SK-MEL-5 (cell line): ENCODE measurements at regions not wholly inside any gene's neighbourhood (a gene's known extent, or its start where the extent isn't known, plus 50 kb on each side); places are given as distances from the start of the nearest gene placed in this dataset.

Experiments used
- DNase-seq: peaks from one replicate; pipeline ENCODE4 v3.0.0-alpha.2; 2016; ENCODE audit warnings: low read depth, low spot score
- in situ Hi-C: cut with HindIII; loops from 2 replicates; pipeline ENCODE4 v1.10.0; 2016; ENCODE audit warnings: low sequenced_read_pairs, high pct_unique_total_duplicates, low pct_unique_long_range_greater_than_20kb

- no peak for DNase-seq
- in situ Hi-C loops, result no loop called here
Observed at GRCh38 chr12:74889073-74889472, 320.6 kb downstream of the KCNC2 start.

- in situ Hi-C loops, result no loop called here
- DNase-seq, result no peak
Observed at GRCh38 chr12:74889563-74890236, 319.9 kb downstream of the KCNC2 start.

- peak; percentile 54 for DNase-seq
- in situ Hi-C loops, result no loop called here
Observed at GRCh38 chr12:74890237-74890599, 319.4 kb downstream of the KCNC2 start.

DNA sequence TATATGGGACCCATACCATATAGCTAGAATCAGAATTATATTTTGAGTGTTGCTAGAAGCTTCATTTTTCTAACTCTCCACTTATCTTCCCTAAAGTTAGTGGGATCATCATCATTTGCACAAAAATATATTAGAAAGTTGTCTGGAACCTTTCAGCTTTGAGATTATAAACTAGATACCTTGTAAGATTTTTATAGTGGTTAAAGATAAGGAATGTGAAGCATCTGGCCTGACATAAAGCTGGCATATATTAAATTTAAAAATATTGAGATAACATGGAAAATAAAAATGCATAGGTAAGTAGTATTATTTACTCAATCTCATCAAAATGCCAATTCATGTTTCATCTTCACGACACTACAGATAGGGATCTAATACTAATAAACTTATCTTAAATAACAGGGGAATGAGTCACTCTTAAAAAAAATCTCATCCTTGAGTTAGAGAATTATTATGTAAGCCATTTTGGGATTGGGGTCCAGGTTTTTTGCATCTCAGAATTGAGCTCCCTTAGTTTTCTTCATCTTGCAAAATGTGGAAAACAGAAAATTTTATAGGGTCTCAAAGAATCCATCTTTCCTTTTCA is 318.5 kb downstream of the KCNC2 start:
- in situ Hi-C loops, result no loop called here
- no peak for DNase-seq

DNA sequence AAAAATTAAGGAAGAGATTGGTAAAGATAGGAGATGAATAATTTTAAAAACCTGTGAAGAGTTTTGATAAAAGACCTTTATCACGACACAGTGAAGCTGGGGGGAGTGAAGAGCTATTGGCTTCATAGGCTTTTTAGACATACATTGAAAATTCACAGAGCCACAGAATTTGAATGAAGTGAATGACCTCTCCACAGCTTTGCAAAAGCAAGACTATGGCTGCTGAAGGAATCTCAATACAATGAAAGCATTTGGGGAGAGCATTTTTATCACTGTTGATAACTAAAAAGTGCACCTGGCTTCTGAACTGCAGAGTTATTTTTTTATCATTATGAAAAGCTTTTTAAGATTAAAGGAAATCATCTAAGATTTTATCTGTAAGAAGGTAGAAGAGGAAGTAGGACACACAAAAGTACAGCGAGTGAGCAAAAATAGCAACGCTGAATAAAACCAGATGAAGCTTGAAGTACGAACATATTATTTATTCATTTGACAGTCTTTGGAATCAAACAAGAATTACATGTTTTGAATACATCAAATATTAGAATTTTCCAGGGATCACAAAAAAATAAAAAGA is 317.5 kb downstream of the KCNC2 start:
- DNase-seq, result no peak
- in situ Hi-C loops, result no loop called here

- in situ Hi-C loops, result no loop called here
- no peak for DNase-seq
Observed at GRCh38 chr12:74896186-74896585, 313.5 kb downstream of the KCNC2 start.

DNA sequence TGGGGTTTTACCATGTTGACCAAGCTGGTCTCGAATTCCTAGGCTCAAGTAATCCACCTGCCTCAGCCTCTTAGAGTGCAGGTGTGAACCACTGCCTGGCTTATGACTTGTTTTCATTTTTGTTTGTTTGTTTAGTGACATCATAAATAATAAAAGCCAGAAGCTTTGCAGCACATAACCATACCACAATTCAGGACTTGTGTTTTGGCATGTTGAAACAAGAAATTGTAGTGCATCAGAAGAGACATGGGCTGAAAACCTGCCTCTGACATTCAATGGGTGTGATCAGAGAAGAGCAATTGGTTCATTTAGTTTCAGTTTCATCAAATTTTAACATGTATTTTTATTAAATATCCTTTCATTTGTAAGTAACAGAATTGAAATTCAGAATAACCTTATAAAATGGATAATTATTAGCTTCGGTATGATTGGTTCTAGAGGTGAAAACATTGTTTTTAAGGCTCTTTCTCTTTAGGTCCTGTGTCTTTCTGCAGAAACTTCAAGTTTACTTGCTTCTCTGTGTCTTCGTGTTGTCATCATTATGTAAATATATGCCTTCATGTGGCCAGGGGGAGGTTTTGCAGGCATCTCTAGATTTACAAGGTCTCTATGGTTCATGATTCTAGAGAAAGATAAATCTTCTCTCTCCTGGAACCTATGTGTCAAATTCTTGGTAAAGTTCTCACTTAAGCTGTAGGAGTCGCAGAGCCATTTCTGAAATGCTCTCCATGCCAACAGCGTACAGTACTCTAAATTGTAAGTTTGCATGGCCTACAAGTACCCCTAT is 312.0 kb downstream of the KCNC2 start:
- in situ Hi-C loops, result no loop called here
- DNase-seq, result no peak

- no peak for DNase-seq
Observed at GRCh38 chr12:74899031-74899829, 310.4 kb downstream of the KCNC2 start.

GRCh38 chr12:74900232-74900631 is 309.4 kb downstream of the KCNC2 start:
- DNase-seq, result no peak
- in situ Hi-C loops, result no loop called here

More at GRCh38 chr12:74899031-74899829, 310.4 kb downstream of the KCNC2 start:
- in situ Hi-C loops, result no loop called here

GRCh38 chr12:74903522-74903921 is 306.1 kb downstream of the KCNC2 start:
- in situ Hi-C loops, result no loop called here
- DNase-seq, result peak; percentile 49

DNA sequence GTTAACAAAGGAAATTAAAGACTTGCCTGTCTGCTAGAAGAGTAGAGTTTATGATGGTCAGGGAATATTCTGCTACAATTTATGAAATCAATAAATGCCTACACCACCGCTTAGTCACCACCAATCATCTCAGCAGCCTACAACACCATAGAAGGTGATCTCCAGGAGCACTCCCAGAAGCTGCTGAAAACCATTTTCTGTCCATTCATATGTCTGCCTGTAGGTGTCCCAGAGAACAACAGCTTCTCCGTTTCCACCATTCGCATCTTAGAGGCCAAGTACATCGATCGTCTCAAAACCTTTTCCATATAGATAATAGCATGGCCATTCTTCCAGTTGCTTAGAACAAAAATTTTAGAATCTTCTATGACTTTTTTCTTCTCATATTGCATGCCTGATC is 303.4 kb downstream of the KCNC2 start:
- in situ Hi-C loops, result no loop called here
- DNase-seq, result peak; percentile 47

- DNase-seq, result no peak
- in situ Hi-C loops, result no loop called here
Observed at GRCh38 chr12:74910831-74911230, 298.8 kb downstream of the KCNC2 start.

DNA sequence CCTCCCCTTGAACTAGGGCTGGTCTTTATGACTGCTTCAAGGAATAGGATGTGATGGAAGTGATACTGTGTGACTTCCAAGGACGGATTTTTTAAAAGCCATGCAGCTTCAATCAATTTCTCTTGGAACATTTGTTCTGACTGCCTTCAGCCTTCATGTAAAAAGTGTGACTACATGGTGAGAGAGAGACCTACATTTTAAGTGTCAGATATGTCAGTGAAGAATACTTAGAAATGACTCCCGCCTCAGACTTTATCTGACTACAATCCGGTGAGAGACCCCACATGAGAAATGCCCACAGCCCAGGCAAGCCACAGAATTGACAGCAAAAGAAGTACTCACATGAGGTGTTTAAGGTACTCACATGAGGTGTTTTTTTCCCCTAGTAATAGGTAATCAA is 295.3 kb downstream of the KCNC2 start:
- DNase-seq, result no peak
- in situ Hi-C loops, result no loop called here

DNA sequence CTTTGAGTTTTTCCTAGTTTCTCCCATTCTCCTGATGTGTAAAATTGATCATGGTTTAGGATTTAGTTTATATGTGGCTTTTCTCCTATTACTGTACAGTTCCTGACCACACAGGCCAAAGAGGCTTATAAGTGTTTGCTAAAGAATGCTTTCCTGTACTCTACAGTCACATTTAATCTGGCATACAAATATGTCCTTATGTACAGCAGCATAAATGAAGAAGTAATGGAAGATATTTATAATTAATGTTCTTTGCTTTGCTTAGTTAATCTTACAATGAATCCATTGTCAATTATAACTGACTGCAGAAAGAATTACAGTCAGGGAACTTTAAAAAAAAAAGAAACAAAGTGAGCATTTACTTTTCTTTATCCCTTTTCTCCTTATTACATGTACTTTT is 293.9 kb downstream of the KCNC2 start:
- in situ Hi-C loops, result no loop called here

DNA sequence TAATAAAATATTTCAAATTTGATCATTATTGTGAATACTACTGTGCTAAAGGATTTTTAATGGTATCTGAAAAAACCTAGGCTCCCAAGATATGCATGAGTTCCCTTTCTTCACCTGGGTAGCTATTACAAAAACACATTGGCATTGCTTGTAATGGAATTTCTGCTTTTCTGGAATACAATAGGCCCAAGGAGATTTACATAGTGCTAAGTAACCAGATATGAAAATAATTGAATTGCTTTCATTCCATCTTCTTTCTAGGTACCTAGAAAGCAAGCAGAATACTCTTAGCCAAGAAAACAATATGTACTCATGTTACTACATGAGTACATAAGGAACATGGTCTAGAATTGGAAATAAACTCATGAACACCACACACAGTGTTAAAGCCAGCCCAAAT is 291.9 kb downstream of the KCNC2 start:
- in situ Hi-C loops, result no loop called here
- no peak for DNase-seq

More for the DNA sequence above, 293.9 kb downstream of the KCNC2 start:
- peak; percentile 91 for DNase-seq

GRCh38 chr12:74918291-74918690 is 291.3 kb downstream of the KCNC2 start:
- in situ Hi-C loops, result no loop called here
- no peak for DNase-seq

- in situ Hi-C loops, result no loop called here
- DNase-seq, result no peak
Observed at GRCh38 chr12:74922117-74922516, 287.5 kb downstream of the KCNC2 start.

GRCh38 chr12:74922642-74923041 is 287.0 kb downstream of the KCNC2 start:
- in situ Hi-C loops, result no loop called here
- DNase-seq, result no peak
